GM19351 (cell line): ENCODE measurements at regions not wholly inside any gene's neighbourhood (a gene's known extent, or its start where the extent isn't known, plus 50 kb on each side); places are given as distances from the start of the nearest gene placed in this dataset.

Experiments used
- ATAC-seq: cut with Tn5 transposase; IDR thresholded peaks from one replicate; pipeline ENCODE4 v1.9.1; 2021; ENCODE audit warnings: mild to moderate bottlenecking, moderate library complexity; ENCODE audit not compliant: unreplicated experiment

- peak; percentile 77 for ATAC-seq
Measured at GRCh38 chr3:117486719-117487716, 777.4 kb downstream of the TUSC7 start.

- ATAC-seq: no peak
Measured at GRCh38 chr3:117488983-117489382, 779.4 kb downstream of the TUSC7 start.

- ATAC-seq: no peak
Measured at GRCh38 chr3:117489663-117490079, 780.1 kb downstream of the TUSC7 start.

GRCh38 chr3:117490716-117491115, 781.1 kb downstream of the TUSC7 start:
- ATAC-seq: no peak

GRCh38 chr3:117495620-117496019, 786.0 kb downstream of the TUSC7 start:
- no peak for ATAC-seq

- ATAC-seq: peak; percentile 63
Measured at GRCh38 chr3:117499189-117499870, 789.8 kb downstream of the TUSC7 start.

- no peak for ATAC-seq
Measured at GRCh38 chr3:117507958-117508357, 798.4 kb downstream of the TUSC7 start.

- no peak for ATAC-seq
Measured at GRCh38 chr3:117509858-117510257, 800.3 kb downstream of the TUSC7 start.

GRCh38 chr3:117510396-117510795, 800.8 kb downstream of the TUSC7 start:
- ATAC-seq: no peak

GRCh38 chr3:117512975-117513374, 803.4 kb downstream of the TUSC7 start:
- ATAC-seq: no peak

GRCh38 chr3:117515309-117515708, 805.7 kb downstream of the TUSC7 start:
- ATAC-seq: no peak

GRCh38 chr3:117518364-117518763, 808.8 kb downstream of the TUSC7 start:
- no peak for ATAC-seq

- ATAC-seq: no peak
Measured at GRCh38 chr3:117519776-117520175, 810.2 kb downstream of the TUSC7 start.

GRCh38 chr3:117520582-117520981, 811.0 kb downstream of the TUSC7 start:
- ATAC-seq: no peak

- no peak for ATAC-seq
Measured at GRCh38 chr3:117523418-117523817, 813.8 kb downstream of the TUSC7 start.

GRCh38 chr3:117524890-117525289, 815.3 kb downstream of the TUSC7 start:
- no peak for ATAC-seq

- peak; percentile 61 for ATAC-seq
Measured at GRCh38 chr3:117526470-117527079, 817.0 kb downstream of the TUSC7 start.

- no peak for ATAC-seq
Measured at GRCh38 chr3:117527346-117527745, 817.8 kb downstream of the TUSC7 start.

GRCh38 chr3:117528688-117529087, 819.1 kb downstream of the TUSC7 start:
- no peak for ATAC-seq

- ATAC-seq: no peak
Measured at GRCh38 chr3:117531078-117531767, 821.6 kb downstream of the TUSC7 start.

- ATAC-seq: no peak
Measured at GRCh38 chr3:117532268-117532667, 822.7 kb downstream of the TUSC7 start.
